ENCODE measurements at regions not wholly inside any gene's neighbourhood (a gene's known extent, or its start where the extent isn't known, plus 50 kb on each side); places are given as distances from the start of the nearest gene placed in this dataset.

GRCh38 chr10:20630092-20630643, 266.9 kb downstream of the NEBL start:
- in situ Hi-C loops (cut with MboI; ENCODE audit: low sequenced_read_pairs) = no loop called here

More at GRCh38 chr10:20630092-20630643, 266.9 kb downstream of the NEBL start:
- no peak overlapping the region for H3K4me2 ChIP-seq (ENCODE audit: low read depth, low read length)
- H4K20me1 ChIP-seq (ENCODE audit: insufficient read depth, low read length) = no peaks in the 10 kb centered on the region
- ChIA-PET POLR2A (ENCODE audit: unreplicated experiment) (no interaction called here), CTCF (no interaction called here)
- no peaks in the 10 kb centered on the region; the same call in 1 of the 2 replicates for H3K9me3 ChIP-seq (ENCODE audit: control insufficient read depth, insufficient read depth, low read length)
- BruUV-seq (replicated peaks) = no TSS peak
- H2BK5ac ChIP-seq (ENCODE audit: low read depth, low read length, poor library complexity, severe bottlenecking) = no peak overlapping the region
- H3K36me3 ChIP-seq (ENCODE audit: control insufficient read depth, insufficient read depth, low read length) = no peaks in the 10 kb centered on the region
- DNase-seq = no peak
- H3K79me1 ChIP-seq (ENCODE audit: low read depth in 1 of 2, low read length in 2 of 2) = no peaks in the 10 kb centered on the region
- H3K4me1 ChIP-seq (ENCODE audit: control insufficient read depth, insufficient read depth, low read length) = no peaks in the 10 kb centered on the region
- no CpG with 5 or more reads among the region's 1 CpG for WGBS, 2 experiments (ENCODE audit: extremely low coverage in 2 of 2, insufficient read length in 1 of 2)
- H2BK15ac ChIP-seq (ENCODE audit: low read depth, low read length) = no peak overlapping the region
- H3K4me3 ChIP-seq (ENCODE audit: insufficient read depth, low read depth, low read length) = no peak overlapping the region
- no peak overlapping the region for H2BK20ac ChIP-seq (ENCODE audit: low read depth, low read length)
- no peak overlapping the region for H4K8ac ChIP-seq (ENCODE audit: low read depth in 2 of 2, low read length in 2 of 2)
- no peak overlapping the region for H3K9ac ChIP-seq (ENCODE audit: low read depth, low read length)
- H2AFZ ChIP-seq (replicated peaks; ENCODE audit: low read length, poor library complexity) = no peak overlapping the region
- no peak overlapping the region for H2AK9ac ChIP-seq (replicated peaks; ENCODE audit: low read depth, low read length, poor library complexity)
- no peak overlapping the region for H4K5ac ChIP-seq (ENCODE audit: low read depth, low read length)
- ATAC-seq (ENCODE audit: low read depth) = no peak
- no peak overlapping the region for H3K56ac ChIP-seq (ENCODE audit: extremely low read depth, insufficient read depth, low read length)
- no peaks in the 10 kb centered on the region for H3K27me3 ChIP-seq (ENCODE audit: control insufficient read depth, insufficient read depth, low read length)
- intact Hi-C loops (cut with micrococcal nuclease) (no loop called here), dilution Hi-C loops (cut with HindIII; ENCODE audit: low sequenced_read_pairs, unreplicated experiment) (no loop called here)
- no peak overlapping the region for H4K91ac ChIP-seq (ENCODE audit: insufficient read depth, low read depth, low read length)
- no peak overlapping the region for H3K27ac ChIP-seq (ENCODE audit: insufficient read depth, low read length)
- TF ChIP-seq NFE2L2 (IDR thresholded peaks at IDR 0.05; ENCODE audit: low read depth, low read length) (no peak), CEBPB (IDR thresholded peaks at IDR 0.05; ENCODE audit: low read depth, low read length) (no peak), RFX5 (IDR thresholded peaks at IDR 0.05; ENCODE audit: low read depth, low read length) (no peak), MXI1 (IDR thresholded peaks at IDR 0.05; ENCODE audit: borderline replicate concordance, low read depth, low read length) (no peak), SMC3 (IDR thresholded peaks at IDR 0.05; ENCODE audit: low read depth, low read length) (no peak), BHLHE40 (IDR thresholded peaks at IDR 0.05; ENCODE audit: low read depth, low read length) (no peak), FOS (IDR thresholded peaks at IDR 0.05; ENCODE audit: low read depth, low read length) (no peak), RCOR1 (IDR thresholded peaks at IDR 0.05; ENCODE audit: insufficient replicate concordance, low read length) (no peak), CHD1 (IDR thresholded peaks at IDR 0.05; ENCODE audit: low read depth, low read length) (no peak), RAD21 (IDR thresholded peaks at IDR 0.05; ENCODE audit: low read length) (no peak), MAFK (IDR thresholded peaks at IDR 0.05; ENCODE audit: low read depth, low read length) (no peak), POLR2A (IDR thresholded peaks at IDR 0.05; ENCODE audit: low read depth, low read length) (no peak), MAZ (IDR thresholded peaks at IDR 0.05; ENCODE audit: borderline replicate concordance, low read depth, low read length) (no peak)
- TF ChIP-seq, protein P1, sequence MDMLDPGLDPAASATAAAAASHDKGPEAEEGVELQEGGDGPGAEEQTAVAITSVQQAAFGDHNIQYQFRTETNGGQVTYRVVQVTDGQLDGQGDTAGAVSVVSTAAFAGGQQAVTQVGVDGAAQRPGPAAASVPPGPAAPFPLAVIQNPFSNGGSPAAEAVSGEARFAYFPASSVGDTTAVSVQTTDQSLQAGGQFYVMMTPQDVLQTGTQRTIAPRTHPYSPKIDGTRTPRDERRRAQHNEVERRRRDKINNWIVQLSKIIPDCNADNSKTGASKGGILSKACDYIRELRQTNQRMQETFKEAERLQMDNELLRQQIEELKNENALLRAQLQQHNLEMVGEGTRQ (IDR thresholded peaks at IDR 0.05; ENCODE audit: low read depth, low read length) = no peak
- TF ChIP-seq, protein P2, sequence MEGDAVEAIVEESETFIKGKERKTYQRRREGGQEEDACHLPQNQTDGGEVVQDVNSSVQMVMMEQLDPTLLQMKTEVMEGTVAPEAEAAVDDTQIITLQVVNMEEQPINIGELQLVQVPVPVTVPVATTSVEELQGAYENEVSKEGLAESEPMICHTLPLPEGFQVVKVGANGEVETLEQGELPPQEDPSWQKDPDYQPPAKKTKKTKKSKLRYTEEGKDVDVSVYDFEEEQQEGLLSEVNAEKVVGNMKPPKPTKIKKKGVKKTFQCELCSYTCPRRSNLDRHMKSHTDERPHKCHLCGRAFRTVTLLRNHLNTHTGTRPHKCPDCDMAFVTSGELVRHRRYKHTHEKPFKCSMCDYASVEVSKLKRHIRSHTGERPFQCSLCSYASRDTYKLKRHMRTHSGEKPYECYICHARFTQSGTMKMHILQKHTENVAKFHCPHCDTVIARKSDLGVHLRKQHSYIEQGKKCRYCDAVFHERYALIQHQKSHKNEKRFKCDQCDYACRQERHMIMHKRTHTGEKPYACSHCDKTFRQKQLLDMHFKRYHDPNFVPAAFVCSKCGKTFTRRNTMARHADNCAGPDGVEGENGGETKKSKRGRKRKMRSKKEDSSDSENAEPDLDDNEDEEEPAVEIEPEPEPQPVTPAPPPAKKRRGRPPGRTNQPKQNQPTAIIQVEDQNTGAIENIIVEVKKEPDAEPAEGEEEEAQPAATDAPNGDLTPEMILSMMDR (conservative IDR thresholded peaks at IDR 0.05; ENCODE audit: low read depth, low read length) = no peak
- TF ChIP-seq, protein P3, sequence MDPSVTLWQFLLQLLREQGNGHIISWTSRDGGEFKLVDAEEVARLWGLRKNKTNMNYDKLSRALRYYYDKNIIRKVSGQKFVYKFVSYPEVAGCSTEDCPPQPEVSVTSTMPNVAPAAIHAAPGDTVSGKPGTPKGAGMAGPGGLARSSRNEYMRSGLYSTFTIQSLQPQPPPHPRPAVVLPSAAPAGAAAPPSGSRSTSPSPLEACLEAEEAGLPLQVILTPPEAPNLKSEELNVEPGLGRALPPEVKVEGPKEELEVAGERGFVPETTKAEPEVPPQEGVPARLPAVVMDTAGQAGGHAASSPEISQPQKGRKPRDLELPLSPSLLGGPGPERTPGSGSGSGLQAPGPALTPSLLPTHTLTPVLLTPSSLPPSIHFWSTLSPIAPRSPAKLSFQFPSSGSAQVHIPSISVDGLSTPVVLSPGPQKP (IDR thresholded peaks at IDR 0.05; ENCODE audit: borderline replicate concordance, low read depth, low read length) = no peak
- H3K18ac ChIP-seq (ENCODE audit: low read depth, low read length) = no peak overlapping the region
- no peak overlapping the region for H3K23ac ChIP-seq (ENCODE audit: low read depth, low read length)
- no peak overlapping the region for H3K4ac ChIP-seq (ENCODE audit: low read depth, low read length)
- no peak overlapping the region for H3K14ac ChIP-seq (replicated peaks; ENCODE audit: low read depth, low read length)
- no peak overlapping the region for H2BK120ac ChIP-seq (ENCODE audit: low read depth, low read length)
- no peaks in the 10 kb centered on the region for H3K9me1 ChIP-seq (ENCODE audit: insufficient read depth, low read length)
- no peak overlapping the region for H2AK5ac ChIP-seq (ENCODE audit: low read depth, low read length)

Measured in IMR-90 (cell line).